Pons (tissue), 1 donor: ENCODE measurements at regions not wholly inside any gene's neighbourhood (a gene's known extent, or its start where the extent isn't known, plus 50 kb on each side); places are given as distances from the start of the nearest gene placed in this dataset.
A peak's percentile ranks its signal among the peaks of the same experiment; 100 is the strongest.

Experiments
- DNase-seq: peaks from one replicate; pipeline ENCODE4 v3.0.0-alpha.2; 2016; ENCODE audit warnings: low spot score

DNA sequence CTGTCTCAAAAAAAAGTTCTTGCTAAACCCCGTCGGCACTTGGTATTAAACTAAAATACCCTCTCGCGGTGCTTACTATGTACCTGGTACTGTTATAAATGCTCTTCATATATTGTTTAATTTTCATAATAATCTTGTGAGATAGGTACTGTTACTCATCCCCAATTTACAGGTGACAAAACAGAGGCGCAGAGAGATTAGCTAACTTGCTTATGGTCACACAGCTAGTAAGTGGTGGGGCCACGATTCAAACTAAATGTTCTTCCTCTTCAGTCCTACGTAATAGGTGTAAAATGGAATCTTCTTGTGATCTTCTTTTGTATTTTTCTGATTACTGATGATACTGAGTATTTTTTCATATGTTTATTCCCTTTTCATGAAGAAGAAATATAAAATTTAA is 51.3 kb downstream of the TET3 start:
- no peak for DNase-seq

DNA sequence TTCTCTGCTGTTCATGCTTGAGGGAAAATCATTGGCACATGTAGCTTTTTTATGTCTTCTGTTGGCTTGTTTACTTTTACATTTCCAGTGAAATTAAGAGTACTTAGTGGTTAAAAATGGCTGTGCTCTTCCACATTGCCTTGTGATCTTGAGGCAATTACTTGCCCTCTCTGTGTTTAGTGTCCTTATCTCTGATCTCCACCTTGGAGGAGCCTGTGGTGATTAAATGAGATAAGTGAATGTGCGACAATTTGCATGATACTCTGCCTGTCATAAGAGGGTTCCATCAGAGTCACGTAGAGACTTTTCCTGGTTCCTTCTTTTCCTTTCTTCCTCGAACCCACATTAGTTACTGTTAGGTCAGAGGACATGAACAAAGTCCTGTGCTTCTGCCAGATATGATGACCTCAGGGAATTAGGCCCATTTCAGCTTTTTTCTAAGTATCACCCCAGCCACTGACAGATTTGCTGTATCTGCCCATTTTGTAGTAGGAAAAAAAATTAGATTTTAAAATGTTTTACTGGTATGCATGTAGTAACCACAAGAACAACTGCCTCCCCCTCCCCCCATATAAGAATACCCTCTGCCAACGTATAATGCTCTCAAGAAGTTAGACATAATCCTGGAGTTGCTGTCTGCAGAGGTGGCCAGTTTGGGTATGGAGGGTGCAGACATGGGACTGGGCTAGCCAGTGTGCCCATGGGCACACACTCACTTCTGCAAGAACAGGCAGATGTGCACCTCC is 51.9 kb downstream of the TET3 start:
- DNase-seq: no peak

DNA sequence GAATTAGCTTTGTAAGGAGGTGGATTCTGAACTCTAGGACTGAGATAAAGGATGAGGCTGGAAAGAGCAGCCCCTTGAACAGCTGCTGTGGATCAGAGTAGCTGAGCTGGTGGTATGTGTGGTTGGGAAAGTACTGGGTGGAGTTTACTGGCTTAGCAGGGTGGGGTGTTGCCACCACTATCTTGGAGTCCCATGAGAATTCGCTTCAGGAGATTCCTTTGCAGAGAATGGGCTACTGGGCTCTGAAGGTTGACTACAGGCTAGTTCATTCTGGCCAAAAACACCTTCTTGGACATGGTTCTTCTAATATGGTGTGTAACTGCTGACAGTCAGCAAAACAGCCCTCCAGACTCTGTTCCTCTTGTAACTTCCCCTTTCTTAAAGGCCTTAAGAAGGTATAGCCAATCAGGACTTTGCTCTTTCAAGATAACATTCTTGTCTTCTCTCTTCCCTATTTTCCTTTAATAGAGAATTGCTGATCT is 52.7 kb downstream of the TET3 start:
- DNase-seq: peak; percentile 86

- DNase-seq: no peak
These were observed 54.9 kb downstream of the TET3 start for GRCh38 chr2:74039611-74040010.

GRCh38 chr2:74041182-74041581 is 56.5 kb downstream of the TET3 start:
- peak; percentile 37 for DNase-seq

GRCh38 chr2:74041726-74042125 is 57.0 kb downstream of the TET3 start:
- no peak for DNase-seq

GRCh38 chr2:74042606-74043005 is 57.9 kb downstream of the TET3 start:
- no peak for DNase-seq

GRCh38 chr2:74043345-74044329 is 58.9 kb downstream of the TET3 start:
- no peak for DNase-seq

DNA sequence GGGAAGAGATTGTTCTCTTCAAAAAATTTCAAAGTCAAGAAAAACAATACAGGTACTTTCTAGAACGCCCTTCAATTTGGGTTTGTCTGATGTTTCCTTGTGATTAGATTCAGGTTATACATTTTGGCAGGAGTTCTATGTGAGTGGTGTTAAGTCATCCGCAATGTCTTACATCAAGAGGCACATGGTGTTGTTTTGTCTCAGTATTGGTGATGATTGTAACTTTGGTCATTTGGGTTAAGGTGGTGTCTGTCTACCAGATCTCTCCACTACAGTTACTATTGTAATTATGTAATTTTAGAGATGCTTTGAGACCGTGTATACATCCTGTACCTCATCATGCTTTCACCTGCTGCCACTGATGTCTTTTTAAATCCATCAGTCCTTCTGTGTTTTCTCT is 60.3 kb downstream of the TET3 start:
- DNase-seq: no peak

GRCh38 chr2:74045454-74045853 is 60.7 kb downstream of the TET3 start:
- DNase-seq: no peak

DNA sequence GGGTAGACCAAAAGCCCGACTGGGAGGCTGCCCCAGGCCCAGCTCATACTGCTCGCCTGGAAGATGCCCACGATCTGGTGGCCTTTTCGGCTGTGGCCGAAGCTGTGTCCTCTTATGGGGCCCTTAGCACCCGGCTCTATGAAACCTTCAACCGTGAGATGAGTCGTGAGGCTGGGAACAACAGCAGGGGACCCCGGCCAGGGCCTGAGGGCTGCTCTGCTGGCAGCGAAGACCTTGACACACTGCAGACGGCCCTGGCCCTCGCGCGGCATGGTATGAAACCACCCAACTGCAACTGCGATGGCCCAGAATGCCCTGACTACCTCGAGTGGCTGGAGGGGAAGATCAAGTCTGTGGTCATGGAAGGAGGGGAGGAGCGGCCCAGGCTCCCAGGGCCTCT is 61.7 kb downstream of the TET3 start:
- no peak for DNase-seq

GRCh38 chr2:74047152-74047551 is 62.4 kb downstream of the TET3 start:
- DNase-seq: no peak

- DNase-seq: no peak
These were observed 63.4 kb downstream of the TET3 start for GRCh38 chr2:74048147-74048546.

DNA sequence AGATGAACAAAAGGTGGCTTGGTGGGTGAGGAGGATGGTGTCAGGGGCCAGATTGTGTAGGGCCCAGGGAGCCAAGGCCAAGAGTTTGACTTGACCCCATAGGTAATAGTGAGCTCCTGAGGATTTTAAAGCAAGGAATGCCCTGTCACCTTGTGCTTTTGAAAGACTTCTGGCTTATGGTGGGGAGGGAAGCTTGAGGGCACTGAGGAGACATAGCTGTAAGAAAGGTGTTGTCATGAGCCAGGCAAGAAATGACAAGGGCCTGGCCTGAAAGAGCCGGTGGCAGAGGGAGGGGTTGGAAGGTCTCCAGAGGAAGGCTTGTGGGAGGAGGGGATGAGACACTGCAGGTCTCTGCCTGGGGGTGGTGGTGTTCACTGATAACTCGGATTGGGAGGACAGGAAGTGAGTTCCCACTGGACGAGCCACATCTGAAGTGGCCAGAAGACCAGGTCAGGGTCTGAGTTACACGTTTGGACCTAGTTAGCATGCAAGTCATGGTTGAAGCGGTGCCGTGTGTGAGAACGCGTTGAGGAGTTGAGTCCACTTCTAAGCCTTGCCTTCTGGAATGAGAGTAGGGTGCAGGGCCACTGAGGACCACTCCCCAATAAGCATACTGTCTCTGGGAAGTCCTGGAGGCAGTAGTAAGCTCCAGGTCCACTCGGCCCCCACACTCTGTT is 64.3 kb downstream of the TET3 start:
- DNase-seq: no peak

- no peak for DNase-seq
These were observed 65.4 kb downstream of the TET3 start for GRCh38 chr2:74050151-74050550.

- no peak for DNase-seq
These were observed 66.8 kb downstream of the TET3 start for GRCh38 chr2:74051504-74051903.

GRCh38 chr2:74052732-74053710 is 68.3 kb downstream of the TET3 start:
- DNase-seq: peak; percentile 98

GRCh38 chr2:74053959-74054715 is 69.4 kb downstream of the TET3 start:
- no peak for DNase-seq

DNA sequence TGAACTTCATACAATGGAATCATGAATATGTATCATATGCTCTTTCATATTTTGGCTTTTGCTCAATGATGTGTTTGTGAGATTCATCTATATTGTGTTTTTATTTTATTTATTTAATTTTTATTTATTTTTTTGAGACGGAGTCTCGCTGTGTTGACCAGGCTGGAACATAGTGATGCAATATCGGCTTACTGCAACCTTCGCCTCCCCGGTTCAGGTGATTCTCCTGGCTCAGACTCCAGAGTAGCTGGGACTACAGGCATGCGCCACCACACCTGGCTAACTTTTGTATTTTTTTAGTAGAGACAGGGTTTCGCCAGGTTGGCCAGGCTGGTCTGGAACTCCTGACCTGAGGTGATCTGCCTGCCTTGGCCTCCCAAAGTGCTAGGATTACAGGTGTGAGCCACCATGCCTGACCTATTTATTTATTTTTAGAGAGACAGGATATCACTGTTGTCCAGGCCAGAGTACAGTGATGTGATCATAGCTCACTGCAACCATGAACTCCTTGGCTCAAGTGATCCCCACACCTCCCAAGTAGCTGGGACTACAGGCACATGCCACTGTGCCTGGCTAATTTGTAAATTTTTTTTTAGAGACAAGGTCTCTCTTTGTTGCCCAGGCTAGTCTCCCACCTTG is 74.5 kb downstream of the TET3 start:
- no peak for DNase-seq

DNA sequence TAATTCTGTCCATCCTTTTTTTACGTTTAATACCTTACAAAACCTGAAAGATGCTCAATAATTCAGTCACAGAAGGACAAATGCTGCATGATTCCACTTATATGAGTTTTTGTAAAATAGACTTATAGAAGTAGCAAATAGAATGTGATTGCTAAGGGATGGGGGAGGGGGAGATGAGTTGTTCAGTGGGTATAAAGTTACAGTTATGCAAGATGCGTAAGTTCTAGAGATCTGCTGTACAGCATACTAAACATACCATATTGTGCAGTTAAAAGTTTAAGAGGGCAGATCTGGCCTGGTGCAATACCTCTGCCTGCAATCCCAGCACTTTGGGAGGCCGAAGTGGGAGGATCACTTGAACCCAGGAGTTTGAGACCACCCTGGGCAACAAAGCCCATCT is 78.8 kb downstream of the TET3 start:
- no peak for DNase-seq
